ENCODE measurements at regions not wholly inside any gene's neighbourhood (a gene's known extent, or its start where the extent isn't known, plus 50 kb on each side); places are given as distances from the start of the nearest gene placed in this dataset.
A peak's percentile ranks its signal among the peaks of the same experiment; 100 is the strongest.

- Histone ChIP-seq H3K4me3 (ENCODE audit: low read length) (no peak overlapping the region), H3K36me3 (ENCODE audit: control insufficient read depth, insufficient read depth, low read length) (no peaks in the 10 kb centered on the region), H3K9me3 (replicated peaks; ENCODE audit: control insufficient read depth, low read depth, low read length) (no peaks in the 10 kb centered on the region), H3K4me1 (ENCODE audit: control insufficient read depth, insufficient read depth, low read length) (peaks cover 10% of the 10 kb centered on the region), H3K27me3 (ENCODE audit: control insufficient read depth, insufficient read depth, low read length) (peaks cover 13% of the 10 kb centered on the region), H3K27ac (ENCODE audit: low read length) (no peak overlapping the region)
- no peak for DNase-seq
- 47% methylated on average over 3 of the region's 5 CpGs for WGBS (ENCODE audit: insufficient coverage)
Measured at GRCh38 chr4:4671774-4672349, 130.0 kb upstream of the STX18 start.

- DNase-seq, result no peak
- Histone ChIP-seq H3K36me3 (ENCODE audit: control insufficient read depth, insufficient read depth, low read length) (no peaks in the 10 kb centered on the region), H3K9me3 (replicated peaks; ENCODE audit: control insufficient read depth, low read depth, low read length) (no peaks in the 10 kb centered on the region), H3K27ac (ENCODE audit: low read length) (no peak overlapping the region), H3K4me3 (ENCODE audit: low read length) (no peak overlapping the region), H3K4me1 (ENCODE audit: control insufficient read depth, insufficient read depth, low read length) (peaks cover 10% of the 10 kb centered on the region), H3K27me3 (ENCODE audit: control insufficient read depth, insufficient read depth, low read length) (peaks cover 10% of the 10 kb centered on the region)
- 85% methylated on average over 4 of the region's 5 CpGs for WGBS (ENCODE audit: insufficient coverage)
Measured at GRCh38 chr4:4670869-4671268, 129.0 kb upstream of the STX18 start.

- H3K27me3 ChIP-seq (ENCODE audit: control insufficient read depth, insufficient read depth, low read length), result peaks cover 10% of the 10 kb centered on the region
- peaks cover 10% of the 10 kb centered on the region for H3K4me1 ChIP-seq (ENCODE audit: control insufficient read depth, insufficient read depth, low read length)
- no peak overlapping the region for H3K27ac ChIP-seq (ENCODE audit: low read length)
- no peak overlapping the region for H3K4me3 ChIP-seq (ENCODE audit: low read length)
- 55% methylated on average over 12 of the region's 15 CpGs for WGBS (ENCODE audit: insufficient coverage)
- H3K9me3 ChIP-seq (replicated peaks; ENCODE audit: control insufficient read depth, low read depth, low read length), result no peaks in the 10 kb centered on the region
- H3K36me3 ChIP-seq (ENCODE audit: control insufficient read depth, insufficient read depth, low read length), result no peaks in the 10 kb centered on the region
- no peak for DNase-seq
Measured at GRCh38 chr4:4668355-4669210, 126.7 kb upstream of the STX18 start.

GRCh38 chr4:4667622-4668081 lies 125.8 kb upstream of the STX18 start:
- no peaks in the 10 kb centered on the region for H3K9me3 ChIP-seq (replicated peaks; ENCODE audit: control insufficient read depth, low read depth, low read length)
- H3K4me1 ChIP-seq (ENCODE audit: control insufficient read depth, insufficient read depth, low read length), result peaks cover 10% of the 10 kb centered on the region
- WGBS (ENCODE audit: insufficient coverage), result 30% methylated on average over 2 of the region's 14 CpGs
- H3K36me3 ChIP-seq (ENCODE audit: control insufficient read depth, insufficient read depth, low read length), result no peaks in the 10 kb centered on the region
- peak; percentile 22 for DNase-seq
- peaks cover 10% of the 10 kb centered on the region for H3K27me3 ChIP-seq (ENCODE audit: control insufficient read depth, insufficient read depth, low read length)
- H3K27ac ChIP-seq (ENCODE audit: low read length), result no peak overlapping the region
- H3K4me3 ChIP-seq (ENCODE audit: low read length), result no peak overlapping the region

- Histone ChIP-seq H3K27me3 (ENCODE audit: control insufficient read depth, insufficient read depth, low read length) (peaks cover 10% of the 10 kb centered on the region), H3K27ac (ENCODE audit: low read length) (no peak overlapping the region), H3K4me1 (ENCODE audit: control insufficient read depth, insufficient read depth, low read length) (peaks cover 10% of the 10 kb centered on the region), H3K4me3 (ENCODE audit: low read length) (no peak overlapping the region), H3K36me3 (ENCODE audit: control insufficient read depth, insufficient read depth, low read length) (no peaks in the 10 kb centered on the region), H3K9me3 (replicated peaks; ENCODE audit: control insufficient read depth, low read depth, low read length) (no peaks in the 10 kb centered on the region)
- 24% methylated on average over 9 of the region's 14 CpGs for WGBS (ENCODE audit: insufficient coverage)
- peak; percentile 32 for DNase-seq
Measured at GRCh38 chr4:4666693-4667621, 125.1 kb upstream of the STX18 start.

- Histone ChIP-seq H3K27me3 (ENCODE audit: control insufficient read depth, insufficient read depth, low read length) (peaks cover 10% of the 10 kb centered on the region), H3K27ac (ENCODE audit: low read length) (no peak overlapping the region), H3K4me3 (ENCODE audit: low read length) (no peak overlapping the region), H3K4me1 (ENCODE audit: control insufficient read depth, insufficient read depth, low read length) (peaks cover 10% of the 10 kb centered on the region), H3K9me3 (replicated peaks; ENCODE audit: control insufficient read depth, low read depth, low read length) (no peaks in the 10 kb centered on the region), H3K36me3 (ENCODE audit: control insufficient read depth, insufficient read depth, low read length) (no peaks in the 10 kb centered on the region)
- 69% methylated on average over 7 of the region's 7 CpGs for WGBS (ENCODE audit: insufficient coverage)
- no peak for DNase-seq
Measured at GRCh38 chr4:4666187-4666586, 124.3 kb upstream of the STX18 start.

GRCh38 chr4:4664234-4664633 lies 122.4 kb upstream of the STX18 start:
- no peaks in the 10 kb centered on the region for H3K36me3 ChIP-seq (ENCODE audit: control insufficient read depth, insufficient read depth, low read length)
- WGBS (ENCODE audit: insufficient coverage), result 88% methylated on average over 5 of the region's 5 CpGs
- H3K27ac ChIP-seq (ENCODE audit: low read length), result no peak overlapping the region
- H3K4me1 ChIP-seq (ENCODE audit: control insufficient read depth, insufficient read depth, low read length), result peaks cover 10% of the 10 kb centered on the region
- H3K4me3 ChIP-seq (ENCODE audit: low read length), result no peak overlapping the region
- H3K27me3 ChIP-seq (ENCODE audit: control insufficient read depth, insufficient read depth, low read length), result peaks cover 10% of the 10 kb centered on the region
- DNase-seq, result no peak
- H3K9me3 ChIP-seq (replicated peaks; ENCODE audit: control insufficient read depth, low read depth, low read length), result no peaks in the 10 kb centered on the region

GRCh38 chr4:4663028-4663427 lies 121.2 kb upstream of the STX18 start:
- Histone ChIP-seq H3K27ac (ENCODE audit: low read length) (no peak overlapping the region), H3K36me3 (ENCODE audit: control insufficient read depth, insufficient read depth, low read length) (no peaks in the 10 kb centered on the region), H3K4me3 (ENCODE audit: low read length) (no peak overlapping the region), H3K9me3 (replicated peaks; ENCODE audit: control insufficient read depth, low read depth, low read length) (no peaks in the 10 kb centered on the region), H3K4me1 (ENCODE audit: control insufficient read depth, insufficient read depth, low read length) (peaks cover 10% of the 10 kb centered on the region), H3K27me3 (ENCODE audit: control insufficient read depth, insufficient read depth, low read length) (peaks cover 6% of the 10 kb centered on the region)
- WGBS (ENCODE audit: insufficient coverage), result 74% methylated on average over 3 of the region's 10 CpGs
- DNase-seq, result no peak

- H3K4me3 ChIP-seq (ENCODE audit: low read length), result no peak overlapping the region
- peaks cover 4% of the 10 kb centered on the region for H3K4me1 ChIP-seq (ENCODE audit: control insufficient read depth, insufficient read depth, low read length)
- WGBS (ENCODE audit: insufficient coverage), result no CpG with 5 or more reads among the region's 2 CpGs
- H3K36me3 ChIP-seq (ENCODE audit: control insufficient read depth, insufficient read depth, low read length), result no peaks in the 10 kb centered on the region
- H3K27ac ChIP-seq (ENCODE audit: low read length), result no peak overlapping the region
- no peaks in the 10 kb centered on the region for H3K27me3 ChIP-seq (ENCODE audit: control insufficient read depth, insufficient read depth, low read length)
- no peaks in the 10 kb centered on the region for H3K9me3 ChIP-seq (replicated peaks; ENCODE audit: control insufficient read depth, low read depth, low read length)
- no peak for DNase-seq
Measured at GRCh38 chr4:4662230-4662629, 120.4 kb upstream of the STX18 start.
